ENCODE measurements at regions not wholly inside any gene's neighbourhood (a gene's known extent, or its start where the extent isn't known, plus 50 kb on each side); places are given as distances from the start of the nearest gene placed in this dataset.

DNA sequence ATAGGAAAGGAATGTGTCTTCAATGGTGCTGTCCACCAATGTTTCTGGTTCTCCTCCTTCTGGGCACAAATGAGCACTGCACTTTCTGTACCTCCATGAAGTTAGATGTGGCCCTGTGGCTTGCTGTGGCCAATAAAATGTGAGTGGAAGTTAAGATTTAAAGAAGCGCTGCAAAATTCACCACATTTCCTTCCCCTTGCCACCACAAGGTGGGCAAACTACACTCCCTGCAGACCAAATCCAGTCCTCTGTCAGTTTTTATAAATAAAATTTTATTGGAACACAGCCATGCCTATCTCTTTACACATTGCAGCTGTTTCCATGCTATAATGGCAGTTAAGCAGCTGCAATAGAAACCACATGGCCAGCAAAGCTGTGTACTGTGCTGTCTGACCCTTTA, 141.4 kb upstream of the TMPO start:
- no peak overlapping the region for H3K27ac Mint-ChIP-seq (ENCODE audit: unreplicated experiment)
- no peaks in the 10 kb centered on the region for H3K9me3 Mint-ChIP-seq (ENCODE audit: low read depth, unreplicated experiment)
- peaks cover 9% of the 10 kb centered on the region for H3K4me1 Mint-ChIP-seq (ENCODE audit: low read depth, unreplicated experiment)
- no TSS peak for BruUV-seq (replicated peaks)
- DNase-seq = no peak
- H3K36me3 Mint-ChIP-seq (ENCODE audit: insufficient read depth, unreplicated experiment) = no peaks in the 10 kb centered on the region
- H3K4me3 Mint-ChIP-seq (ENCODE audit: low read depth, unreplicated experiment) = no peak overlapping the region
- intact Hi-C loops (cut with micrococcal nuclease; ENCODE audit: unreplicated experiment) = loop anchor here (5.0 to 10.0 kb wide), 4 partner anchors 149 to 1069 kb away; no protein-coding TSS in a partner anchor
- CTCF ChIA-PET = interaction anchor here (0.7 kb wide), 1 partner anchor 42 kb away, joined by 3 read pairs; no protein-coding TSS in a partner anchor
- H3K27me3 Mint-ChIP-seq (ENCODE audit: unreplicated experiment) = peaks cover 57% of the 10 kb centered on the region
- TF ChIP-seq, protein P1, sequence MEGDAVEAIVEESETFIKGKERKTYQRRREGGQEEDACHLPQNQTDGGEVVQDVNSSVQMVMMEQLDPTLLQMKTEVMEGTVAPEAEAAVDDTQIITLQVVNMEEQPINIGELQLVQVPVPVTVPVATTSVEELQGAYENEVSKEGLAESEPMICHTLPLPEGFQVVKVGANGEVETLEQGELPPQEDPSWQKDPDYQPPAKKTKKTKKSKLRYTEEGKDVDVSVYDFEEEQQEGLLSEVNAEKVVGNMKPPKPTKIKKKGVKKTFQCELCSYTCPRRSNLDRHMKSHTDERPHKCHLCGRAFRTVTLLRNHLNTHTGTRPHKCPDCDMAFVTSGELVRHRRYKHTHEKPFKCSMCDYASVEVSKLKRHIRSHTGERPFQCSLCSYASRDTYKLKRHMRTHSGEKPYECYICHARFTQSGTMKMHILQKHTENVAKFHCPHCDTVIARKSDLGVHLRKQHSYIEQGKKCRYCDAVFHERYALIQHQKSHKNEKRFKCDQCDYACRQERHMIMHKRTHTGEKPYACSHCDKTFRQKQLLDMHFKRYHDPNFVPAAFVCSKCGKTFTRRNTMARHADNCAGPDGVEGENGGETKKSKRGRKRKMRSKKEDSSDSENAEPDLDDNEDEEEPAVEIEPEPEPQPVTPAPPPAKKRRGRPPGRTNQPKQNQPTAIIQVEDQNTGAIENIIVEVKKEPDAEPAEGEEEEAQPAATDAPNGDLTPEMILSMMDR (IDR thresholded peaks at IDR 0.05; ENCODE audit: unreplicated experiment) = no peak

DNA sequence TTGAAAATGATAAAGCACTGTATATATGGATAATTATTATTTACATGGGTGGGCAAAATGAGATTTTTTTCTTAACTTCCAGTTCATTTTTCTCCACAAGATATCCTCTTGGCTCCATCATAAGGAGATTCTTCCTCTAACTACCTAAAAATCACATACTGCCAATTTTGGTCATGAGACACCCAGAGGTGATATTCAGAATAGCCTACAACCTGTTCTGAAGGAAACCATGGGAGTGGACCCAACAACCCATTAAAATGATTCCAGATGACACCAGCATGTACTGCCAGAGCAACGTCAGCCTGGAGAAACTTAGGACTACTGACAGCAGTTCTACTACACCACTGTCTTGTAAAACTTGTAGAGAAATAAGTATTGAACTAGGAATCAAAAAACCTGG, 136.3 kb upstream of the TMPO start:
- peaks cover 53% of the 10 kb centered on the region for H3K27me3 Mint-ChIP-seq (ENCODE audit: unreplicated experiment)
- no peaks in the 10 kb centered on the region for H3K36me3 Mint-ChIP-seq (ENCODE audit: insufficient read depth, unreplicated experiment)
- no peak overlapping the region for H3K27ac Mint-ChIP-seq (ENCODE audit: unreplicated experiment)
- no TSS peak for BruUV-seq (replicated peaks)
- H3K4me3 Mint-ChIP-seq (ENCODE audit: low read depth, unreplicated experiment) = no peak overlapping the region
- intact Hi-C loops (cut with micrococcal nuclease; ENCODE audit: unreplicated experiment) = loop anchor here (10.0 kb wide), 3 partner anchors 154 to 1074 kb away; no protein-coding TSS in a partner anchor
- CTCF ChIA-PET = no interaction called here
- TF ChIP-seq, protein P1 (IDR thresholded peaks at IDR 0.05; ENCODE audit: unreplicated experiment) = no peak
- no peaks in the 10 kb centered on the region for H3K4me1 Mint-ChIP-seq (ENCODE audit: low read depth, unreplicated experiment)
- DNase-seq = no peak
- no peaks in the 10 kb centered on the region for H3K9me3 Mint-ChIP-seq (ENCODE audit: low read depth, unreplicated experiment)

DNA sequence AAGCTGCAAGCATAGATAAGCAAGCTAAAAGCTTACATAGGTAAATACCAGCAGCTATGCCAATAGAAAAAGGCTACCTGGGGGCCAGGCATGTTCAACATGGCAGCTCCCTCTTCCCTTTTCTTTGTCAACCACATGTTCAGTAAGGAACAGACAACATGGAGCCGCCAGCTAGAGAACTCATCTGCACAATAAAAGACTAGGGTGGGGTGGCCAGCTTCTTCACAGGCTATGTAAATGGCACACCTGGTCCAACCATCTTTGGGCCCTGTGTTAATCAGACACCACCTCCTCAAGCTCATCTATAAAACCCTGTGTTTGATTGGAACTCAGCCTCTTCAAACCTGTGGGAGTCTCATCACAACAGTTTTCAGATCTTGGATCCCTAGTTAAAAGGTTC, 129.7 kb upstream of the TMPO start:
- no peak overlapping the region for H3K27ac Mint-ChIP-seq (ENCODE audit: unreplicated experiment)
- intact Hi-C loops (cut with micrococcal nuclease; ENCODE audit: unreplicated experiment) = no loop called here
- no TSS peak for BruUV-seq (replicated peaks)
- no peaks in the 10 kb centered on the region for H3K9me3 Mint-ChIP-seq (ENCODE audit: low read depth, unreplicated experiment)
- DNase-seq = no peak
- CTCF ChIA-PET = no interaction called here
- H3K27me3 Mint-ChIP-seq (ENCODE audit: unreplicated experiment) = peaks cover 20% of the 10 kb centered on the region
- no peak overlapping the region for H3K4me3 Mint-ChIP-seq (ENCODE audit: low read depth, unreplicated experiment)
- no peaks in the 10 kb centered on the region for H3K36me3 Mint-ChIP-seq (ENCODE audit: insufficient read depth, unreplicated experiment)
- H3K4me1 Mint-ChIP-seq (ENCODE audit: low read depth, unreplicated experiment) = no peaks in the 10 kb centered on the region
- TF ChIP-seq, protein P1 (IDR thresholded peaks at IDR 0.05; ENCODE audit: unreplicated experiment) = no peak

DNA sequence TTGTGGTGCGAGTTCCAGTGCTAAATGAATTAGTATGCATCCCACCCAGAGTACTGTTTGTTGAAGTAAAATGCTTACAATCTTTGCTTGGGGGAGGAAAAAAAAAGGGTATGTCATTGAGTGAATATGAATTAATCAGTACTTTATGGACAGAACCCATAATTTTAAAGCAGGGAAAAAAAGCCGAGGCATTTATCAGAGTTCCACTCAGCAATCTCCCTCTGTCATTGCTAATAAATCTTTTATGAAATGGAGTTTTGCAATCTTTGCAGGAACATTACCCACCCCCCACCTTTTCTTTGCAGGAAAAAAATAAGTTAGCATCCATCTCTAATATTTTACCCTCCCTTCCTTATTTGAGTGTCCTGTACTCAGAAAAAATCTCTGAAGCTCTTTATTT, 127.9 kb upstream of the TMPO start:
- CTCF ChIA-PET = no interaction called here
- BruUV-seq (replicated peaks) = no TSS peak
- Mint-ChIP-seq H3K27me3 (ENCODE audit: unreplicated experiment) (peaks cover 25% of the 10 kb centered on the region), H3K36me3 (ENCODE audit: insufficient read depth, unreplicated experiment) (no peaks in the 10 kb centered on the region), H3K9me3 (ENCODE audit: low read depth, unreplicated experiment) (no peaks in the 10 kb centered on the region), H3K27ac (ENCODE audit: unreplicated experiment) (no peak overlapping the region), H3K4me1 (ENCODE audit: low read depth, unreplicated experiment) (no peaks in the 10 kb centered on the region), H3K4me3 (ENCODE audit: low read depth, unreplicated experiment) (no peak overlapping the region)
- intact Hi-C loops (cut with micrococcal nuclease; ENCODE audit: unreplicated experiment) = no loop called here
- TF ChIP-seq, protein P1 (IDR thresholded peaks at IDR 0.05; ENCODE audit: unreplicated experiment) = no peak
- DNase-seq = no peak
